WERI-Rb-1 (cell line): ENCODE measurements at regions not wholly inside any gene's neighbourhood (a gene's known extent, or its start where the extent isn't known, plus 50 kb on each side); places are given as distances from the start of the nearest gene placed in this dataset.
"Not testable (repeated sequence)": the region's sequence is repeated elsewhere in the genome, so short reads cannot be mapped to it uniquely, and the experiment has no call there.

Source experiments
- DNase-seq: peaks from one replicate; pipeline ENCODE4 v3.0.0-alpha.2; 2020
- H3K27ac ChIP-seq: fragments of 250-450 bp; sonication (Bioruptor Pico); 2 replicates; pipeline ENCODE4 v1.5.1; 2020; ENCODE audit warnings: mild to moderate bottlenecking, moderate library complexity
- H3K27me3 ChIP-seq: fragments of 250-450 bp; sonication (Bioruptor Pico); 2 replicates; pipeline ENCODE4 v1.5.1; 2021; ENCODE audit warnings: mild to moderate bottlenecking, low read depth, moderate library complexity; ENCODE audit not compliant: insufficient read depth, severe bottlenecking
- H3K36me3 ChIP-seq: fragments of 250-450 bp; sonication (Bioruptor Pico); 2 replicates; pipeline ENCODE4 v1.5.1; 2020; ENCODE audit warnings: mild to moderate bottlenecking, moderate library complexity
- H3K4me3 ChIP-seq: 2 replicates; pipeline ENCODE4 v1.5.1; 2011; ENCODE audit warnings: low read depth, mild to moderate bottlenecking, control low read depth, low read length
- H3K9me3 ChIP-seq: fragments of 250-450 bp; sonication (Bioruptor Pico); 2 replicates; pipeline ENCODE4 v1.5.1; 2021; ENCODE audit warnings: mild to moderate bottlenecking, moderate library complexity; ENCODE audit not compliant: severe bottlenecking
- TF ChIP-seq, protein P1 (sequence below): IDR thresholded peaks from 2 replicates; pipeline ENCODE4 v1.5.1; 2011; ENCODE audit warnings: low read depth, mild to moderate bottlenecking, control low read depth, inconsistent platforms, low read length

DNA sequence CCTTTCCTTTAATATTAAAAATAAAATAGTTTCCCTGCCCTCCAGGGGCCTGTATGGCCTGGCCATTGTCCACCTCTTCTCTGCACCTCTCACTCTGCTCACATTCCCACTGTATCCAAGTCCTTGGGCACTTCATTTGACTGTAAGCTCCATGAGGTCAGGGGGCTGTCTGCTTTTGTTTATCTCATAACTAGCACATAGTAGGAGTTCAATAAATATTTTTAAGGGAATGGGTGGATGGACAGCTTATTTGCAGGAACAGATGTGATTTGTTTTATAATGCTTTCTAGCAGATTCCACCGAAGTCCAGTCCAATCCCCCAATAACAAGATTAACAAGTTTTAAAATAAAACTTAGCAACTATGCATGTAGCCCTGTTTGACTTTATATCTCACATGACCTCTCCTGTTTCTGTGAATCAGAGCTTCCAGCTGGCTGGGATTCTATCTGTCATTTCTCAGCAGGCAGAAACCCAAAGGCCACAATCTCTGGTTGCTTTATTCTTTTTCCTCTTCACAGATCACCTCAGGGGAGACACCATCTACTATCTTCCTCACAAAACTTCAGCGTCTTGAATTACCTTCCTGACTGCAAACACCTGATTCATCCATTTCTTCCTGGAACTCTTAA, 123.0 kb upstream of the NR2F2 start:
- Histone ChIP-seq H3K27ac (no peak overlapping the region), H3K4me3 (no peak overlapping the region), H3K36me3 (no peaks in the 10 kb centered on the region), H3K9me3 (no peaks in the 10 kb centered on the region), H3K27me3 (peaks cover 6% of the 10 kb centered on the region)
- no peak for DNase-seq
- TF ChIP-seq, protein P1, sequence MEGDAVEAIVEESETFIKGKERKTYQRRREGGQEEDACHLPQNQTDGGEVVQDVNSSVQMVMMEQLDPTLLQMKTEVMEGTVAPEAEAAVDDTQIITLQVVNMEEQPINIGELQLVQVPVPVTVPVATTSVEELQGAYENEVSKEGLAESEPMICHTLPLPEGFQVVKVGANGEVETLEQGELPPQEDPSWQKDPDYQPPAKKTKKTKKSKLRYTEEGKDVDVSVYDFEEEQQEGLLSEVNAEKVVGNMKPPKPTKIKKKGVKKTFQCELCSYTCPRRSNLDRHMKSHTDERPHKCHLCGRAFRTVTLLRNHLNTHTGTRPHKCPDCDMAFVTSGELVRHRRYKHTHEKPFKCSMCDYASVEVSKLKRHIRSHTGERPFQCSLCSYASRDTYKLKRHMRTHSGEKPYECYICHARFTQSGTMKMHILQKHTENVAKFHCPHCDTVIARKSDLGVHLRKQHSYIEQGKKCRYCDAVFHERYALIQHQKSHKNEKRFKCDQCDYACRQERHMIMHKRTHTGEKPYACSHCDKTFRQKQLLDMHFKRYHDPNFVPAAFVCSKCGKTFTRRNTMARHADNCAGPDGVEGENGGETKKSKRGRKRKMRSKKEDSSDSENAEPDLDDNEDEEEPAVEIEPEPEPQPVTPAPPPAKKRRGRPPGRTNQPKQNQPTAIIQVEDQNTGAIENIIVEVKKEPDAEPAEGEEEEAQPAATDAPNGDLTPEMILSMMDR = no peak

DNA sequence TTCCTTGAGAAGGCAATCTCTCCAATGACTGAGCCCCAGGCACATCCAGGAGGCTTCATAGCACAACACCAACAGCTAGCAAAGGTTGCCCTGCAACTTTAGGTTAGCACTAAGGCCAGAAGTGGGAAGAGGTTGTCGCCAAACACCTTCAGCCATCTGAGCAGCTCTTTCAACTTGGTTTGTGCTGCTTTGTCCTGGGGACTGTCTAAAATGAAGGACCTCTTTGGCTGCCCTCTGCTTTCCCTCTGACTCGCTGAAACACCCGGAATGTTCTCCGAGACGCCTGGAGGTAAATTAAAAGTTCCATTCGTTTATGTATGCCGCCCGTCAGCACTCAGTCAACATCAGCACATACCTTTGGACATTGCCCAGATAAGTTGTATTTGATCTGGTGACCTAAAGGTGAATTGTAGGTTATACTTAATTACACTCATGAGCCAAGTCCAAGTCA, 121.2 kb upstream of the NR2F2 start:
- TF ChIP-seq, protein P1 = no peak

DNA sequence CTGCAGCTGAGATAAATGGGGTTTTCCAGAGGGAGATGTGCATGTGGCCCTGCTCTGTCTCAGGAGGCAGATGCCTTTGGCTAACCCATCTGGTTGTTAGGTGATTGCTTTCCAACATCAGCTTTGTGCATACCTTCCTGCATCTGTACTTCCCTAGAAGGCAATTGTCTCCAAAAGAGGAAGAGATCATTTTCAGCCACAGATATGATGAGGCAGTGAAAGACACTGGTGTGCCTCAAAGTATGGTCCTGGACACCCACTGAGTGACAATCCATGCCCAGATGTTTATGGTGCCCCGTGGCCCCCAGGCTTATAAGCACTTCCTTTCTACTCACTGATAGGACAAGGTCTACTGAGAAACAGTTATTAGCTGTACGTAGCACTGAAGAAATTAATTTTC, 117.5 kb upstream of the NR2F2 start:
- Histone ChIP-seq H3K27ac (no peak overlapping the region), H3K9me3 (no peaks in the 10 kb centered on the region), H3K36me3 (no peaks in the 10 kb centered on the region), H3K4me3 (no peak overlapping the region), H3K27me3 (peaks cover 7% of the 10 kb centered on the region)
- DNase-seq = no peak
- TF ChIP-seq, protein P1 = no peak

More for the DNA sequence above, 121.2 kb upstream of the NR2F2 start:
- peaks cover 7% of the 10 kb centered on the region for H3K27me3 ChIP-seq
- H3K36me3 ChIP-seq = no peaks in the 10 kb centered on the region
- no peak overlapping the region for H3K4me3 ChIP-seq
- no peak for DNase-seq
- no peak overlapping the region for H3K27ac ChIP-seq
- H3K9me3 ChIP-seq = no peaks in the 10 kb centered on the region

DNA sequence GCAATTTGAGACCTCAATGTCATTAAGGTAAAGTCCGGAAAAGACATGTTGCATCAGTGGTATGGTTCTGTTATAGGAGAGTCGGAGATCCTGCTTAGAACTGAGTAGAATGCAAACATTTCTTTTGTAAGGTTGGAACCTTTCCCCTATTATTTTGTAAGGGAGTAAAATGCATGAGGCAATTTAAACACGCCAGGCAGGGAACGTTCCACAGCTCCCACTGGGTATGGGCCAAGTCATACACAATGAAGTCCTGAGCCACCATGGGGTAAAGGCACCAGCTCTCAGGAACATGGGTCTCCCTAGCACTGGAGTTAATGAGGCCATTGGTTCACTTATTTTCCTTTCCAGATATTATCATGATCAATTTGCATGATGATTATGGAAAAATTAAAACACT, 116.6 kb upstream of the NR2F2 start:
- no peak for DNase-seq
- no peak overlapping the region for H3K4me3 ChIP-seq
- TF ChIP-seq, protein P1 = no peak

DNA sequence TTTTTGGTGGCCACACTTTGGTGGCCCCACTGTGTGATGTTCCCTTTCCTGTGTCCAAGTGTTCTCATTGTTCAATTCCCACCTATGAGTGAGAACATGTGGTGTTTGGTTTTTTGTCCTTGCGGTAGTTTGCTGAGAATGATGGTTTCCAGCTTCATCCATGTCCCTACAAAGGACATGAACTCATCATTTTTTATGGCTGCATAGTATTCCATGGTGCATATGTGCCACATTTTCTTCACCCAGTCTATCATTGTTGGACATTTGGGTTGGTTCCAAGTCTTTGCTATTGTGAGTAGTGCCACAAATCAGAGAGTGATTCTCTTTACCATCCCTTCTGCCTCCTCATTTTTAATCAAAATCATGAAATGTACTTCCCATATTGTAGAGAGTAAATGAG, 114.0 kb upstream of the NR2F2 start:
- not testable (repeated sequence) for H3K27ac ChIP-seq, H3K9me3 ChIP-seq, DNase-seq, H3K27me3 ChIP-seq, H3K36me3 ChIP-seq, H3K4me3 ChIP-seq

More for the DNA sequence above, 116.6 kb upstream of the NR2F2 start:
- Histone ChIP-seq H3K9me3 (no peaks in the 10 kb centered on the region), H3K27ac (no peak overlapping the region), H3K36me3 (no peaks in the 10 kb centered on the region), H3K27me3 (peaks cover 7% of the 10 kb centered on the region)

DNA sequence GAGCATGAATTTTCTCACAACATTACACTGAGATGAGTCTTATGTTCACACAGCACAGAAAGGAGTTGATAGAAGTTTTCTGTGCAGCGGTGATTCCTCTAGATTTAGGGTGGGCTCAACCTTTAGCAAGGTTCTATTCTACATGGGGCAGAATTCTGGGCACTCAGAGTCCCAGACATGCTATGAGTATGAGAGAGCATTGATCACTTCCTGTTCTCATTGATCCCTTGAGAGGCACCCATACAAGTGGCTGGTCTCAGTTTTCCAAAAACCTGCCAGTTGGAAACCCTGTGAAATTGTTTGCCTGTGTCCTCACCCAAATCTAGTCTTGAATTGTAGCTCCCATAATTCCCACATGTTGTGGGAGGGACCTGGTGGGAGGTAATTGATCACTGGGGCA, 112.5 kb upstream of the NR2F2 start:
- H3K36me3 ChIP-seq = no peaks in the 10 kb centered on the region
- TF ChIP-seq, protein P1 = no peak
- H3K27me3 ChIP-seq = peaks cover 3% of the 10 kb centered on the region
- no peaks in the 10 kb centered on the region for H3K9me3 ChIP-seq
- H3K27ac ChIP-seq = no peak overlapping the region
- DNase-seq = no peak
- H3K4me3 ChIP-seq = no peak overlapping the region
